NT2/D1 (cell line): ENCODE measurements at regions not wholly inside any gene's neighbourhood (a gene's known extent, or its start where the extent isn't known, plus 50 kb on each side); places are given as distances from the start of the nearest gene placed in this dataset.

Experiments used
- YY1 ChIP-seq: IDR thresholded peaks from 2 replicates; pipeline ENCODE4 v1.6.1; 2011; ENCODE audit not compliant: insufficient read length, insufficient read depth
- ZNF274 ChIP-seq: IDR thresholded peaks from 2 replicates; pipeline ENCODE4 v1.6.1; 2011; ENCODE audit warnings: mild to moderate bottlenecking, low read depth, low read length

- TF ChIP-seq YY1: no peak
- no peak for TF ChIP-seq ZNF274
Measured at GRCh38 chr7:9210114-9210513, 776.7 kb downstream of the NXPH1 start.
